GM12864 (cell line): ENCODE measurements at regions not wholly inside any gene's neighbourhood (a gene's known extent, or its start where the extent isn't known, plus 50 kb on each side); places are given as distances from the start of the nearest gene placed in this dataset.

Source experiments
- DNase-seq: peaks from one replicate; pipeline ENCODE4 v3.0.0-alpha.2; 2011; ENCODE audit warnings: low read depth
- H3K4me3 ChIP-seq: 2 replicates; pipeline ENCODE4 v1.5.1; 2011; ENCODE audit warnings: mild to moderate bottlenecking, low read depth, low read length, control low read depth
- CTCF ChIP-seq: IDR thresholded peaks from 2 replicates; pipeline ENCODE4 v1.5.1; 2011; ENCODE audit warnings: low read depth, mild to moderate bottlenecking, moderate library complexity, low read length, control low read depth, inconsistent platforms; ENCODE audit errors: missing control alignments

- no peak overlapping the region for H3K4me3 ChIP-seq
- TF ChIP-seq CTCF: no peak
- DNase-seq: no peak
Measured at GRCh38 chr3:28935146-28935545, 345.7 kb upstream of the RBMS3 start.

DNA sequence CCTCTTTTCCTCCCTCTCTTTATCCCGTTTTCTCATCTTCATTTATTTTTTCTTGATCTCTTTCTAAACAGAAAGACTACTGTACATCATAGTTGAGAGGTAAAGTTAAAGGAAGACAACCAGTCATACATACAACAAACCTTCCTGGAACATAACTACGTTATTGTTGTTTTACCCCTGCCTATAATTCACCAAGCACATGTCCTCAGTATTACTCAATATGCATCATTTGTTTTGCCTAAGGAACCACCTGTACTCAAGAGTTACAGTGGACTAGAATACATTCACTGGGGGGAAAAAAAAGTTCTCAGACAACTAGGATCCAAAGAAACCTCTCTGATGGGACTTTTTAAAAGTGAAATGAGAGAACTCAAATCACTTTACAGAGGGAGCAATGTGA is 344.7 kb upstream of the RBMS3 start:
- TF ChIP-seq CTCF: no peak
- no peak overlapping the region for H3K4me3 ChIP-seq

GRCh38 chr3:28940530-28940929 is 340.3 kb upstream of the RBMS3 start:
- no peak overlapping the region for H3K4me3 ChIP-seq
- DNase-seq: peak; percentile 45
- TF ChIP-seq CTCF: no peak

More for the DNA sequence above, 344.7 kb upstream of the RBMS3 start:
- no peak for DNase-seq

GRCh38 chr3:28940994-28941393 is 339.9 kb upstream of the RBMS3 start:
- DNase-seq: no peak
- H3K4me3 ChIP-seq: no peak overlapping the region
- TF ChIP-seq CTCF: no peak

DNA sequence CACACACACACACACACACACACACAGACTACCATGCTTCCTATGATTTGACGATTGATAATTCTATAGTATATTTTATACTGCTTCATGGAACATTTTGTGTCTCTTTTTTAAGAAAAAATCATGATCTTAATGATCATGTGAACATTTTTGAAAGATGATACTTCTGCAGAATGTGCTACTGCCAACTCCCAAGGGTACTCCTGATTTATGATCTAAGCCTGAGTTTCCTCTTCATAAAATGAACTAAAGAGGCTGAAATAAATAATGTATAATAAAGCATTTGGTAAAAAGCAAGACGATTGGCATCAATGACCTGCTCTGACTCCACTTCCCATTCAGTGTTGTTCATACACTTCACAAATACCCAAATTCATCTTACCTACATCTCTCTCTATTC is 333.8 kb upstream of the RBMS3 start:
- no peak overlapping the region for H3K4me3 ChIP-seq
- no peak for TF ChIP-seq CTCF
- DNase-seq: no peak

GRCh38 chr3:28947751-28948150 is 333.1 kb upstream of the RBMS3 start:
- no peak for DNase-seq

More at GRCh38 chr3:28947751-28948150, 333.1 kb upstream of the RBMS3 start:
- TF ChIP-seq CTCF: no peak
- no peak overlapping the region for H3K4me3 ChIP-seq
